Right lobe of liver (tissue), 6 donors: ENCODE measurements at regions not wholly inside any gene's neighbourhood (a gene's known extent, or its start where the extent isn't known, plus 50 kb on each side); places are given as distances from the start of the nearest gene placed in this dataset.

Experiments
- ATAC-seq, 4 donors: fragments of 200-7000 bp; cut with Tn5 transposase; one replicate each; pipeline ENCODE4 v1.9.1; 2020; ENCODE audit warnings: mild to moderate bottlenecking in 4 of 4, moderate library complexity in 4 of 4
- DNase-seq, 3 donors: peaks; one replicate each; pipeline ENCODE4 v3.0.0-alpha.2; 2020
- H3K27ac ChIP-seq, 3 donors: fragments of 200-600 bp; one replicate each; pipeline ENCODE4 v1.8.0; 2022
- H3K27me3 ChIP-seq, 2 donors: fragments of 200-600 bp; one replicate each; pipeline ENCODE4 v1.8.0; 2022
- H3K36me3 ChIP-seq, 4 donors: fragments of 200-600 bp; sonication (generic) in 1 of 4; one replicate each; pipeline versions ENCODE4 v1.5.1 to v1.8.0; 2017 to 2022; ENCODE audit warnings: control low read depth in 1 of 4
- H3K4me1 ChIP-seq, 4 donors: fragments of 200-600 bp; sonication (generic) in 1 of 4; one replicate each; pipeline versions ENCODE4 v1.5.1 to v1.8.0; 2017 to 2022; ENCODE audit warnings: control low read depth in 1 of 4
- H3K4me3 ChIP-seq, 3 donors: fragments of 200-600 bp; one replicate each; pipeline ENCODE4 v1.8.0; 2022
- H3K9me3 ChIP-seq, 4 donors: fragments of 200-600 bp; sonication (generic) in 1 of 4; one replicate each; pipeline versions ENCODE4 v1.5.1 to v1.8.0; 2017 to 2022; ENCODE audit warnings: control low read depth in 1 of 4
- CTCF ChIP-seq, 4 donors: fragments of 200-600 bp in 3 of 4; fragments of 450-650 bp in 1 of 4; IDR thresholded peaks; one replicate each; pipeline versions ENCODE4 v1.5.1 to v1.8.0; 2016 to 2022; ENCODE audit warnings: antibody characterized with exemption in 4 of 4, mild to moderate bottlenecking in 2 of 4
- POLR2A ChIP-seq: fragments of 450-650 bp; IDR thresholded peaks from one replicate; pipeline ENCODE4 v1.6.1; 2017; ENCODE audit warnings: antibody characterized with exemption, mild to moderate bottlenecking
- WGBS: methylation state at CpG from one replicate; pipeline ENCODE4 v1.1.6; 2018; ENCODE audit warnings: low coverage, low lambda C conversion rate; ENCODE audit not compliant: insufficient coverage; ENCODE audit errors: missing lambda C conversion rate; 5-methylcytosine and 5-hydroxymethylcytosine counted together
- intact Hi-C, 2 donors: fragments of 100-400 bp; cut with DNase I; formaldehyde crosslinking; loops; one replicate each; pipeline versions ENCODE4 v1.11.2 to v1.14.1; 2022
- donor health status: DM: no; HTN: yes; CAD: no.
- donor health status: DM: no; HTN: no; CAD: no.
- donor health status: DM: no; HTN: no; CAD: no.
- donor health status: DM: no; HTN: yes; CAD: no.
- donor health status: DM: no; HTN: yes; CAD: no.

- H3K27me3 ChIP-seq, result no peaks in the 10 kb centered on the region
- ATAC-seq, result no peak
- no peak overlapping the region for H3K27ac ChIP-seq
- 76% methylated on average over 2 of the region's 2 CpGs for WGBS
- DNase-seq, result no peak
- no peak overlapping the region for H3K4me3 ChIP-seq
- intact Hi-C loops, result no loop called here
- no peaks in the 10 kb centered on the region for H3K4me1 ChIP-seq
- H3K9me3 ChIP-seq, result no peaks in the 10 kb centered on the region
- TF ChIP-seq POLR2A, result no peak
- TF ChIP-seq CTCF (IDR thresholded peaks at IDR 0.05), result no peak
- H3K36me3 ChIP-seq, result no peaks in the 10 kb centered on the region
These were observed 249.7 kb upstream of the CFAP20DC start for GRCh38 chr3:59299561-59299960.

GRCh38 chr3:59290358-59290757 is 240.5 kb upstream of the CFAP20DC start:
- intact Hi-C loops, result no loop called here

GRCh38 chr3:59289831-59290230 is 240.0 kb upstream of the CFAP20DC start:
- Histone ChIP-seq H3K4me3 (no peak overlapping the region), H3K36me3 (no peaks in the 10 kb centered on the region), H3K4me1 (no peaks in the 10 kb centered on the region), H3K27me3 (no peaks in the 10 kb centered on the region), H3K9me3 (peaks cover 0 to 6% (median 0%) of the 10 kb centered on the region in 4 donors), H3K27ac (no peak overlapping the region)
- ATAC-seq, result no peak
- DNase-seq, result no peak
- intact Hi-C loops, result no loop called here
- 79% methylated on average over 1 of the region's 1 CpG for WGBS
- TF ChIP-seq POLR2A, result no peak
- no peak for TF ChIP-seq CTCF (IDR thresholded peaks at IDR 0.05)

More at GRCh38 chr3:59290358-59290757, 240.5 kb upstream of the CFAP20DC start:
- Histone ChIP-seq H3K27ac (no peak overlapping the region), H3K4me1 (no peaks in the 10 kb centered on the region), H3K27me3 (no peaks in the 10 kb centered on the region), H3K4me3 (no peak overlapping the region), H3K36me3 (no peaks in the 10 kb centered on the region), H3K9me3 (peaks cover 0 to 6% (median 0%) of the 10 kb centered on the region in 4 donors)
- no peak for ATAC-seq
- DNase-seq, result no peak
- no peak for TF ChIP-seq POLR2A
- TF ChIP-seq CTCF (IDR thresholded peaks at IDR 0.05), result no peak

- intact Hi-C loops, result no loop called here
- ATAC-seq, result no peak
These were observed 239.1 kb upstream of the CFAP20DC start for GRCh38 chr3:59288951-59289350.

More at GRCh38 chr3:59288951-59289350, 239.1 kb upstream of the CFAP20DC start:
- Histone ChIP-seq H3K27ac (no peak overlapping the region), H3K9me3 (peaks cover 0 to 6% (median 0%) of the 10 kb centered on the region in 4 donors), H3K4me3 (no peak overlapping the region), H3K27me3 (no peaks in the 10 kb centered on the region), H3K4me1 (no peaks in the 10 kb centered on the region), H3K36me3 (no peaks in the 10 kb centered on the region)
- 24% methylated on average over 3 of the region's 3 CpGs for WGBS
- no peak for DNase-seq
- no peak for TF ChIP-seq CTCF (IDR thresholded peaks at IDR 0.05)
- no peak for TF ChIP-seq POLR2A
